Adrenal gland (tissue), 9 donors: ENCODE measurements at regions not wholly inside any gene's neighbourhood (a gene's known extent, or its start where the extent isn't known, plus 50 kb on each side); places are given as distances from the start of the nearest gene placed in this dataset.

Source experiments
- DNase-seq, 7 donors: peaks; one replicate each; pipeline ENCODE4 v3.0.0-alpha.2; 2019 to 2020
- H3K27ac ChIP-seq, 5 donors: fragments of 200-600 bp; sonication (generic) in 4 of 5; 1 replicate in 3 of 5; 2 replicates in 2 of 5; pipeline versions ENCODE4 v1.5.1 to v1.8.0; 2016 to 2020; ENCODE audit warnings: mild to moderate bottlenecking in 1 of 5
- H3K27me3 ChIP-seq: fragments of 200-600 bp; 2 replicates; pipeline ENCODE4 v1.8.0; 2021
- H3K36me3 ChIP-seq, 2 donors: fragments of 200-600 bp; replicated peaks in 1 of 2; 1 replicate in 1 of 2; 2 replicates in 1 of 2; pipeline versions ENCODE4 v1.5.1 to v1.8.0; 2018 to 2022
- H3K4me1 ChIP-seq, 2 donors: fragments of 200-600 bp; replicated peaks in 1 of 2; 1 replicate in 1 of 2; 2 replicates in 1 of 2; pipeline versions ENCODE4 v1.5.1 to v1.8.0; 2018 to 2021
- H3K4me3 ChIP-seq, 4 donors: fragments of 200-600 bp; sonication (generic) in 3 of 4; one replicate each; pipeline ENCODE4 v1.5.1; 2016 to 2018
- H3K9me3 ChIP-seq, 3 donors: fragments of 200-600 bp; sonication (generic) in 1 of 3; replicated peaks in 1 of 3; 1 replicate in 2 of 3; 2 replicates in 1 of 3; pipeline versions ENCODE4 v1.5.1 to v1.8.0; 2016 to 2021
- POLR2A ChIP-seq, 2 donors: fragments of 450-650 bp; IDR thresholded peaks; one replicate each; pipeline ENCODE4 v1.6.1; 2017; ENCODE audit warnings: antibody characterized with exemption in 2 of 2, mild to moderate bottlenecking in 2 of 2, moderate library complexity in 1 of 2
- WGBS, 4 donors: extraction: QIAGEN DNeasy Blood & Tissue Kit in 2 of 4; methylation state at CpG; one replicate each; pipeline versions ENCODE4 v1.1.5 to v1.1.7; 2013 to 2017; 5-methylcytosine and 5-hydroxymethylcytosine counted together
- intact Hi-C, 2 donors: fragments of 100-400 bp; cut with DNase I; formaldehyde crosslinking; loops; one replicate each; pipeline versions ENCODE4 v1.14.1 to v1.15.0; 2022 to 2023
- TF ChIP-seq, protein P1 (sequence below), 6 experiments: fragments of 450-650 bp in 4 of 6; fragments of 200-600 bp in 2 of 6; sonication (generic) in 1 of 6; IDR thresholded peaks; 1 replicate in 5 of 6; 2 replicates in 1 of 6; pipeline versions ENCODE4 v1.5.1 to v1.8.0; 2016 to 2021; ENCODE audit warnings: antibody characterized with exemption in 6 of 6, mild to moderate bottlenecking in 2 of 6, moderate library complexity in 1 of 6
- donor health status: healthy with polysubstance abuse.
- donor health status: Bipolar disorder and iron deficiency.
- donor health status: DM: yes; HTN: yes; CAD: no.
- donor health status: DM: no; HTN: no; CAD: no.
- donor health status: DM: no; HTN: no; CAD: no.

DNA sequence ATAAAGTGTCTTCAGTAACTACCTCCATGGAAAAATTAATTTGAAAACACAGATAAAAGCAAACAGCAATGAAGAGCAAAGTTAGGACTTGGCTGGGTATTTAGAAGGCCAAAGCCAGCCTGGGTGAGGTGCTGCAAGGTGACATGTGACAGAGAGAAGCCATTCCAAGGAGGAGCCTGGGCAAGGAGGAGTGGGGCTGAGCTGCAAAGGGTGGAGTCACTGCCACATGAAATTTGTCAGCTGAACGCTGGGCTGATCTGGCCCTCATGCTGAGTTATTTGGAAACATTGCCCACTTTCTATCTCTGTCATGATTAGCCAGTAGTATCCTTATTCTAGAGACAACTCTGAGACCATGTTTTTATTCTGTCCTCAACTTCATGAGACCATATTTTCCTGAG, 76.3 kb downstream of the PERP start:
- Histone ChIP-seq H3K27ac (no peak overlapping the region), H3K4me3 (no peak overlapping the region), H3K9me3 (no peaks in the 10 kb centered on the region), H3K4me1 (no peaks in the 10 kb centered on the region), H3K27me3 (no peaks in the 10 kb centered on the region), H3K36me3 (no peaks in the 10 kb centered on the region)
- intact Hi-C loops, result no loop called here
- DNase-seq, result no peak
- 52 to 80% (median 67%) methylated on average over 1 of the region's 1 CpG for WGBS, 4 donors
- TF ChIP-seq, protein P1, sequence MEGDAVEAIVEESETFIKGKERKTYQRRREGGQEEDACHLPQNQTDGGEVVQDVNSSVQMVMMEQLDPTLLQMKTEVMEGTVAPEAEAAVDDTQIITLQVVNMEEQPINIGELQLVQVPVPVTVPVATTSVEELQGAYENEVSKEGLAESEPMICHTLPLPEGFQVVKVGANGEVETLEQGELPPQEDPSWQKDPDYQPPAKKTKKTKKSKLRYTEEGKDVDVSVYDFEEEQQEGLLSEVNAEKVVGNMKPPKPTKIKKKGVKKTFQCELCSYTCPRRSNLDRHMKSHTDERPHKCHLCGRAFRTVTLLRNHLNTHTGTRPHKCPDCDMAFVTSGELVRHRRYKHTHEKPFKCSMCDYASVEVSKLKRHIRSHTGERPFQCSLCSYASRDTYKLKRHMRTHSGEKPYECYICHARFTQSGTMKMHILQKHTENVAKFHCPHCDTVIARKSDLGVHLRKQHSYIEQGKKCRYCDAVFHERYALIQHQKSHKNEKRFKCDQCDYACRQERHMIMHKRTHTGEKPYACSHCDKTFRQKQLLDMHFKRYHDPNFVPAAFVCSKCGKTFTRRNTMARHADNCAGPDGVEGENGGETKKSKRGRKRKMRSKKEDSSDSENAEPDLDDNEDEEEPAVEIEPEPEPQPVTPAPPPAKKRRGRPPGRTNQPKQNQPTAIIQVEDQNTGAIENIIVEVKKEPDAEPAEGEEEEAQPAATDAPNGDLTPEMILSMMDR (IDR thresholded peaks at IDR 0.05), result no peak
- no peak for TF ChIP-seq POLR2A (IDR thresholded peaks at IDR 0.05)

DNA sequence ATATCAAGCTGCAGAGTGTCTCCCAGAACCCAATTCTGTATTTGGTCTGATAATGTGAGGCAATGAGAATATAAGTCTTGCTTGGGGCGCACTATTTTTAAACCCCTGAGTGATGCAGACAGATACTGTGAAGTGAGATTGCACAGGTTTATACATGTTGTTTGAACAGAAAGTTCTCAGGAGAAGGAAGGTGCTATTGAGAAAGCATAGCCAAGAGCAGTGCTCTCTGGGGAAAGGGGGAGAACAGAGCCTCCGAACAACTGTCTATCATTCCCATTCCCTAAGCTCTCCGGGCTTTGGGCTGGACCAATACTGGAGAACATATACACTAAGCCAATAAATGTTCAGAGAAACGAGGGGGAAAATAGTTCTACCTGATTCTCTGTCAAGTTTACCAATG, 75.8 kb downstream of the PERP start:
- 72 to 79% (median 77%) methylated on average over 4 of the region's 4 CpGs for WGBS, 4 donors
- intact Hi-C loops, result no loop called here
- no peak for TF ChIP-seq POLR2A (IDR thresholded peaks at IDR 0.05)
- TF ChIP-seq, protein P1 (IDR thresholded peaks at IDR 0.05), result no peak
- Histone ChIP-seq H3K27me3 (no peaks in the 10 kb centered on the region), H3K4me3 (no peak overlapping the region), H3K27ac (no peak overlapping the region), H3K4me1 (no peaks in the 10 kb centered on the region), H3K36me3 (no peaks in the 10 kb centered on the region), H3K9me3 (no peaks in the 10 kb centered on the region)
- no peak for DNase-seq

DNA sequence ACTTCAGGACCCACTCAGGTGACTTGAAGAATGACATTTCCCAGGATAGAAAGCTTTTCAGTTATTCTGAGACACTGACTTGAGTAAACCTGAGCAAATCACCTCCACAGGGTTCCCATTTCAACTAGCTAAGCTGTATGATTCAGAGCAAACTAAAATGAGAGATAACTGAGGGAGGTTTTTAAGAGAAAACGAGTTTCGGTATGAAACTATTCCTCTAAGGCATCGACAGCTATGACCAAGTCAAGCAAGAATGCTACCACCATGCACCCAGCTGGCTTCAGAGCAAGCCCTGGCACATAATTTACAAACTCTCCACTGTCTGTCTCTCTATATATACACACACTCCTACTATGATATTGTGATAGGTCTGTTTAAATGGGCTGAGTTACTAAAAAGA, 75.4 kb downstream of the PERP start:
- Histone ChIP-seq H3K9me3 (no peaks in the 10 kb centered on the region), H3K27ac (no peak overlapping the region), H3K36me3 (no peaks in the 10 kb centered on the region), H3K4me3 (no peak overlapping the region), H3K27me3 (no peaks in the 10 kb centered on the region), H3K4me1 (no peaks in the 10 kb centered on the region)
- DNase-seq, result no peak
- TF ChIP-seq, protein P1 (IDR thresholded peaks at IDR 0.05), result no peak
- no peak for TF ChIP-seq POLR2A (IDR thresholded peaks at IDR 0.05)
- 73 to 97% (median 86%) methylated on average over 3 of the region's 3 CpGs for WGBS, 4 donors
- intact Hi-C loops, result no loop called here

DNA sequence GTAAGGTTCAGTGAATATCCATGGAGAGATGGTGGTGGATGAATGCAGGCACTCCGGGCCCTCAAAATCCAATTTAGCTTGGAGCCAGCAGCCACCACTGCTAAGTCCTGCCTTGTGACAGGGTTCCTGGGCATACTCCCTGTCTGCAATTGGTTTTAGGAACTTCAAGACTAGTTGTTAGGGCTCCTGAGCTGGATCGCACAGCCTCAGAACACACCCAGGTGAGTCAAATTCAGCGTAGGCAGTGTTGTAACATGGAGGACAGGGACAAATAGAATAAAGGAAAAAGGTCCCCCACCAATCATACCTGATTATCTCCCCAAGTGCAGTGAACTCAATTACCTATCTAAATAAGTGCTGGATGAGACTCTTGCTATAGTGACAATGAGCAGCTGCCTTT, 74.6 kb downstream of the PERP start:
- Histone ChIP-seq H3K27me3 (no peaks in the 10 kb centered on the region), H3K4me3 (no peak overlapping the region), H3K9me3 (no peaks in the 10 kb centered on the region), H3K4me1 (no peaks in the 10 kb centered on the region), H3K27ac (no peak overlapping the region), H3K36me3 (no peaks in the 10 kb centered on the region)
- TF ChIP-seq, protein P1 (IDR thresholded peaks at IDR 0.05), result no peak
- TF ChIP-seq POLR2A (IDR thresholded peaks at IDR 0.05), result no peak
- 96 to 98% (median 96%) methylated on average over 3 of the region's 3 CpGs for WGBS, 4 donors
- no peak for DNase-seq
- intact Hi-C loops, result no loop called here
